KOPT-K1 (cell line): ENCODE measurements at regions not wholly inside any gene's neighbourhood (a gene's known extent, or its start where the extent isn't known, plus 50 kb on each side); places are given as distances from the start of the nearest gene placed in this dataset.

ENCODE experiments used
- H3K27ac ChIP-seq: fragments of 200-600 bp; sonication (generic); 2 replicates; pipeline ENCODE4 v1.5.1; 2016; ENCODE audit warnings: antibody characterized with exemption, mild to moderate bottlenecking, low read depth, low read length; ENCODE audit not compliant: poor library complexity, severe bottlenecking
- H3K36me3 ChIP-seq: fragments of 200-600 bp; sonication (generic); 2 replicates; pipeline ENCODE4 v1.5.1; 2017; ENCODE audit warnings: antibody characterized with exemption, mild to moderate bottlenecking, low read length, moderate library complexity; ENCODE audit not compliant: insufficient read depth
- H3K9me3 ChIP-seq: fragments of 200-600 bp; sonication (generic); 2 replicates; pipeline ENCODE4 v1.5.1; 2017; ENCODE audit warnings: antibody characterized with exemption, low read length, mild to moderate bottlenecking; ENCODE audit not compliant: insufficient read depth, poor library complexity, severe bottlenecking

- no peak overlapping the region for H3K27ac ChIP-seq
- H3K9me3 ChIP-seq, result no peaks in the 10 kb centered on the region
- H3K36me3 ChIP-seq, result no peaks in the 10 kb centered on the region
Observed at GRCh38 chr5:74303578-74303977, 336.9 kb downstream of the ENC1 start.

GRCh38 chr5:74301576-74301975 is 339.0 kb downstream of the ENC1 start:
- no peaks in the 10 kb centered on the region for H3K9me3 ChIP-seq
- no peaks in the 10 kb centered on the region for H3K36me3 ChIP-seq
- no peak overlapping the region for H3K27ac ChIP-seq

- no peaks in the 10 kb centered on the region for H3K9me3 ChIP-seq
- no peak overlapping the region for H3K27ac ChIP-seq
- no peaks in the 10 kb centered on the region for H3K36me3 ChIP-seq
Observed at GRCh38 chr5:74300808-74301389, 339.6 kb downstream of the ENC1 start.

- Histone ChIP-seq H3K9me3 (no peaks in the 10 kb centered on the region), H3K27ac (no peak overlapping the region), H3K36me3 (no peaks in the 10 kb centered on the region)
Observed at GRCh38 chr5:74299833-74300232, 340.7 kb downstream of the ENC1 start.

GRCh38 chr5:74296685-74297408 is 343.7 kb downstream of the ENC1 start:
- H3K36me3 ChIP-seq, result no peaks in the 10 kb centered on the region
- no peaks in the 10 kb centered on the region for H3K9me3 ChIP-seq
- no peak overlapping the region for H3K27ac ChIP-seq

GRCh38 chr5:74295676-74296075 is 344.9 kb downstream of the ENC1 start:
- Histone ChIP-seq H3K36me3 (no peaks in the 10 kb centered on the region), H3K27ac (no peak overlapping the region), H3K9me3 (no peaks in the 10 kb centered on the region)

GRCh38 chr5:74295141-74295540 is 345.4 kb downstream of the ENC1 start:
- no peaks in the 10 kb centered on the region for H3K9me3 ChIP-seq
- H3K27ac ChIP-seq, result no peak overlapping the region
- H3K36me3 ChIP-seq, result no peaks in the 10 kb centered on the region

- H3K27ac ChIP-seq, result no peak overlapping the region
- H3K9me3 ChIP-seq, result no peaks in the 10 kb centered on the region
- no peaks in the 10 kb centered on the region for H3K36me3 ChIP-seq
Observed at GRCh38 chr5:74294231-74294705, 346.3 kb downstream of the ENC1 start.

GRCh38 chr5:74293182-74293581 is 347.3 kb downstream of the ENC1 start:
- H3K36me3 ChIP-seq, result no peaks in the 10 kb centered on the region
- no peak overlapping the region for H3K27ac ChIP-seq
- H3K9me3 ChIP-seq, result no peaks in the 10 kb centered on the region

- H3K27ac ChIP-seq, result no peak overlapping the region
- H3K36me3 ChIP-seq, result no peaks in the 10 kb centered on the region
- H3K9me3 ChIP-seq, result no peaks in the 10 kb centered on the region
Observed at GRCh38 chr5:74290634-74291241, 349.8 kb downstream of the ENC1 start.

GRCh38 chr5:74289691-74290090 is 350.8 kb downstream of the ENC1 start:
- Histone ChIP-seq H3K9me3 (no peaks in the 10 kb centered on the region), H3K36me3 (no peaks in the 10 kb centered on the region), H3K27ac (no peak overlapping the region)

GRCh38 chr5:74289238-74289637 is 351.3 kb downstream of the ENC1 start:
- Histone ChIP-seq H3K9me3 (no peaks in the 10 kb centered on the region), H3K36me3 (no peaks in the 10 kb centered on the region), H3K27ac (no peak overlapping the region)

GRCh38 chr5:74288448-74289108 is 351.9 kb downstream of the ENC1 start:
- Histone ChIP-seq H3K27ac (no peak overlapping the region), H3K36me3 (no peaks in the 10 kb centered on the region), H3K9me3 (no peaks in the 10 kb centered on the region)

GRCh38 chr5:74288038-74288437 is 352.5 kb downstream of the ENC1 start:
- no peak overlapping the region for H3K27ac ChIP-seq

More at GRCh38 chr5:74288038-74288437, 352.5 kb downstream of the ENC1 start:
- H3K9me3 ChIP-seq, result no peaks in the 10 kb centered on the region
- no peaks in the 10 kb centered on the region for H3K36me3 ChIP-seq
